Neuronal stem cell (in vitro differentiated cells): ENCODE measurements at regions not wholly inside any gene's neighbourhood (a gene's known extent, or its start where the extent isn't known, plus 50 kb on each side); places are given as distances from the start of the nearest gene placed in this dataset.

Experiments
- DNase-seq: peaks from one replicate; pipeline ENCODE4 v3.0.0-alpha.2; 2013; ENCODE audit warnings: low spot score
- H2AFZ ChIP-seq: one replicate; pipeline ENCODE4 v1.6.1; 2013; ENCODE audit warnings: mild to moderate bottlenecking, low read length, inconsistent platforms
- H2AK5ac ChIP-seq: 2 replicates; pipeline ENCODE4 v1.6.1; 2013; ENCODE audit warnings: low read depth, mild to moderate bottlenecking, inconsistent platforms, low read length, moderate library complexity, mixed read lengths
- H2BK120ac ChIP-seq: 2 replicates; pipeline ENCODE4 v1.6.1; 2013; ENCODE audit warnings: low read depth, mild to moderate bottlenecking, inconsistent platforms, low read length, moderate library complexity, mixed read lengths
- H2BK12ac ChIP-seq: one replicate; pipeline ENCODE4 v1.6.1; 2013; ENCODE audit warnings: low read length, inconsistent platforms
- H2BK15ac ChIP-seq: 2 replicates; pipeline ENCODE4 v1.6.1; 2013; ENCODE audit warnings: mild to moderate bottlenecking, low read length, inconsistent platforms, mixed read lengths
- H2BK5ac ChIP-seq: one replicate; pipeline ENCODE4 v1.6.1; 2013; ENCODE audit warnings: inconsistent platforms, mild to moderate bottlenecking, low read length, moderate library complexity
- H3K14ac ChIP-seq: one replicate; pipeline ENCODE4 v1.6.1; 2013; ENCODE audit warnings: low read length, inconsistent platforms
- H3K18ac ChIP-seq: 2 replicates; pipeline ENCODE4 v1.6.1; 2013; ENCODE audit warnings: low read length, inconsistent platforms
- H3K23ac ChIP-seq: 2 replicates; pipeline ENCODE4 v1.6.1; 2013; ENCODE audit warnings: low read depth, mild to moderate bottlenecking, mixed read lengths, low read length, inconsistent platforms; ENCODE audit not compliant: poor library complexity
- H3K27ac ChIP-seq: replicated peaks from 3 replicates; pipeline ENCODE4 v1.5.1; 2013; ENCODE audit warnings: low read length, inconsistent platforms
- H3K27me3 ChIP-seq, 3 experiments: 2 replicates each; pipeline ENCODE4 v1.6.1; 2013; ENCODE audit warnings: low read length in 3 of 3, mild to moderate bottlenecking in 2 of 3, inconsistent platforms in 1 of 3, low read depth in 1 of 3, mixed read lengths in 1 of 3, moderate library complexity in 1 of 3; ENCODE audit not compliant: control insufficient read depth in 3 of 3, insufficient read depth in 3 of 3
- H3K36me3 ChIP-seq, 2 donors: replicated peaks in 1 of 2; 2 replicates each; pipeline ENCODE4 v1.6.1; 2013; ENCODE audit warnings: low read length in 2 of 2; ENCODE audit not compliant: control insufficient read depth in 2 of 2, insufficient read depth in 2 of 2
- H3K4ac ChIP-seq: 2 replicates; pipeline ENCODE4 v1.6.1; 2013; ENCODE audit warnings: inconsistent platforms, mild to moderate bottlenecking, low read length, moderate library complexity
- H3K4me1 ChIP-seq, 2 donors: 1 replicate in 1 of 2; 2 replicates in 1 of 2; pipeline ENCODE4 v1.6.1; 2013; ENCODE audit warnings: low read length in 2 of 2, low read depth in 1 of 2; ENCODE audit not compliant: control insufficient read depth in 2 of 2, insufficient read depth in 1 of 2
- H3K4me2 ChIP-seq: one replicate; pipeline ENCODE4 v1.6.1; 2013; ENCODE audit warnings: mild to moderate bottlenecking, low read length, inconsistent platforms; ENCODE audit not compliant: insufficient read depth, poor library complexity, severe bottlenecking
- H3K4me3 ChIP-seq, 2 donors: 2 replicates each; pipeline ENCODE4 v1.5.1; 2013; ENCODE audit warnings: low read length in 2 of 2, mild to moderate bottlenecking in 2 of 2, inconsistent platforms in 1 of 2, moderate library complexity in 1 of 2
- H3K79me1 ChIP-seq: one replicate; pipeline ENCODE4 v1.6.1; 2013; ENCODE audit warnings: low read depth, mild to moderate bottlenecking, inconsistent platforms, low read length, moderate library complexity
- H3K9ac ChIP-seq: one replicate; pipeline ENCODE4 v1.6.1; 2013; ENCODE audit warnings: mild to moderate bottlenecking, low read depth, low read length, inconsistent platforms; ENCODE audit not compliant: poor library complexity
- H3K9me3 ChIP-seq, 2 donors: replicated peaks in 1 of 2; 2 replicates each; pipeline versions ENCODE3 to v1.6.1; 2013; ENCODE audit warnings: low read length in 2 of 2, mild to moderate bottlenecking in 2 of 2, inconsistent platforms in 1 of 2, low read depth in 1 of 2, mixed read lengths in 1 of 2, moderate library complexity in 1 of 2; ENCODE audit not compliant: control insufficient read depth in 2 of 2, insufficient read depth in 1 of 2
- H4K8ac ChIP-seq: one replicate; pipeline ENCODE4 v1.6.1; 2013; ENCODE audit warnings: low read depth, mild to moderate bottlenecking, inconsistent platforms, low read length, moderate library complexity
- H4K91ac ChIP-seq: one replicate; pipeline ENCODE4 v1.6.1; 2013; ENCODE audit warnings: low read length, low read depth, mild to moderate bottlenecking, inconsistent platforms; ENCODE audit not compliant: poor library complexity
- WGBS, 2 donors: extraction: QIAGEN DNeasy Blood & Tissue Kit; methylation state at CpG; one replicate each; pipeline ENCODE4 v1.1.7; 2013; ENCODE audit warnings: missing lambda C conversion rate in 2 of 2, mixed read lengths in 1 of 2; ENCODE audit not compliant: insufficient read length in 2 of 2, insufficient replicate concordance in 1 of 2; ENCODE audit errors: extremely low coverage in 2 of 2; 5-methylcytosine and 5-hydroxymethylcytosine counted together

- no peak overlapping the region for H3K4ac ChIP-seq
- no peak overlapping the region for H2BK15ac ChIP-seq
- H3K9me3 ChIP-seq: no peaks in the 10 kb centered on the region
- H2AFZ ChIP-seq: no peak overlapping the region
- no peak overlapping the region for H2BK5ac ChIP-seq
- no peak overlapping the region for H2BK12ac ChIP-seq
- H4K8ac ChIP-seq: no peak overlapping the region
- no peak overlapping the region for H2AK5ac ChIP-seq
- no CpG with 5 or more reads among the region's 2 CpGs for WGBS, 2 donors
- no peak overlapping the region for H3K9ac ChIP-seq
- no peak overlapping the region for H4K91ac ChIP-seq
- no peak overlapping the region for H3K23ac ChIP-seq
- no peak overlapping the region for H2BK120ac ChIP-seq
- no peaks in the 10 kb centered on the region for H3K36me3 ChIP-seq
- H3K27ac ChIP-seq: no peak overlapping the region
- H3K79me1 ChIP-seq: no peaks in the 10 kb centered on the region
- H3K18ac ChIP-seq: no peak overlapping the region
- peaks cover 5 to 32% of the 10 kb centered on the region in 2 donors for H3K4me1 ChIP-seq
- no peaks in the 10 kb centered on the region for H3K27me3 ChIP-seq
- H3K14ac ChIP-seq: no peak overlapping the region
- no peak for DNase-seq
- H3K4me2 ChIP-seq: no peak overlapping the region
- no peak overlapping the region for H3K4me3 ChIP-seq
Measured at GRCh38 chr9:13589034-13589737, 309.7 kb upstream of the MPDZ start.

DNA sequence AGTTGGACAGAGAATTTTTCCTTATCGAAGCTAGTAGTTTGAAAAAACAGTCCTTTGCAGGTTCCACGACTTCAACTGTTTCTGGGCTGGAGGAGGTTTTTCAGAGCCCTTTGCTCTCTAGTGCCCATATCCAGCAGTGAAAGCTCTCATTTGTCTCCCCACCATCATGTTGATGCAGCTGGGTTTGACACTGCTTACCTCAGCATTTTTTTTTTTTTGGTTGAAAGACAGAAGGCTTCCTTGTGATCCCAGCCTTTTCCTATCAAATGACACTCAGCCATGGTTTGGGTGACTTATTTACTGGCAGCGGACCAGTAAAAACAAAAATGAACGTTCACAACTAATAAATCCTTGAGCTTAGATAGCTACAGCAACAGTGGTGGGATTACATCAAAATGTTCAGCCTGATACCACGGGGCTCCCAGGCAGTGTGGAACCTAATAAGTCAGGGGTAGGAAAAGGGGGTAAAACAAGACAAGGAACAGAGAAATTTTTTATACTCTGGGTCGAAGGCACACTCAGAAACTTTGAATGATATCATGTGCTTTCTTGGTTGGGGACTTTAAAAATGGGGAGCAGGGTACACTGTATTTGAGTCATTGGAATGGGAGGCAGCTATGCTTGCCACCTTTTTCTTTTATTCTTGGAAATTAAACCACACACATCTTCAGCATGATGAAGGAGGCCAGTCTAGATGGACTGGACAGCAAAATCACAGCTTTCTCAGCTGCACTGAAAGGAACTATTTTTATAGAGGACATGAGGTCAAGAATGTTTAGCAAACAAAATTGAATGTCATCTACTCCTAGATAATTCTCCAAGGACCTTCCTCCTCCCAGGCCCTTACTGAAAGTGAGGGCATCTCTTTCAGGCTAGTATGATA, 308.9 kb upstream of the MPDZ start:
- Histone ChIP-seq H3K79me1 (no peaks in the 10 kb centered on the region), H3K9ac (no peak overlapping the region), H3K14ac (no peak overlapping the region), H3K4me2 (no peak overlapping the region), H3K27me3 (no peaks in the 10 kb centered on the region), H3K4me3 (no peak overlapping the region), H2BK120ac (no peak overlapping the region), H3K36me3 (no peaks in the 10 kb centered on the region), H2BK15ac (no peak overlapping the region), H3K23ac (no peak overlapping the region), H3K9me3 (no peaks in the 10 kb centered on the region), H4K8ac (no peak overlapping the region), H3K18ac (no peak overlapping the region), H2AK5ac (no peak overlapping the region), H3K27ac (no peak overlapping the region), H4K91ac (no peak overlapping the region), H2BK5ac (no peak overlapping the region), H2BK12ac (no peak overlapping the region), H3K4me1 (peaks cover 5 to 32% of the 10 kb centered on the region in 2 donors), H2AFZ (peak overlapping the region; percentile 68), H3K4ac (no peak overlapping the region)
- no CpG with 5 or more reads among the region's 6 CpGs for WGBS, 2 donors
- no peak for DNase-seq

- H3K23ac ChIP-seq: no peak overlapping the region
- peak overlapping the region in 1 of 2 donors; percentile 1 for H3K4me3 ChIP-seq
- H3K9me3 ChIP-seq: no peaks in the 10 kb centered on the region
- peaks cover 5 to 32% of the 10 kb centered on the region in 2 donors for H3K4me1 ChIP-seq
- no peak overlapping the region for H2BK120ac ChIP-seq
- H3K9ac ChIP-seq: no peak overlapping the region
- no peaks in the 10 kb centered on the region for H3K27me3 ChIP-seq
- no peak overlapping the region for H3K27ac ChIP-seq
- no peaks in the 10 kb centered on the region for H3K79me1 ChIP-seq
- no peak overlapping the region for H3K4me2 ChIP-seq
- no peak overlapping the region for H2BK5ac ChIP-seq
- H4K8ac ChIP-seq: no peak overlapping the region
- no CpG with 5 or more reads among the region's 9 CpGs for WGBS, 2 donors
- H2AK5ac ChIP-seq: no peak overlapping the region
- H3K4ac ChIP-seq: no peak overlapping the region
- peak overlapping the region; percentile 68 for H2AFZ ChIP-seq
- no peak overlapping the region for H2BK12ac ChIP-seq
- DNase-seq: no peak
- H2BK15ac ChIP-seq: no peak overlapping the region
- H4K91ac ChIP-seq: no peak overlapping the region
- no peak overlapping the region for H3K14ac ChIP-seq
- no peaks in the 10 kb centered on the region for H3K36me3 ChIP-seq
- no peak overlapping the region for H3K18ac ChIP-seq
Measured at GRCh38 chr9:13587571-13587970, 308.1 kb upstream of the MPDZ start.
